ENCODE measurements at regions not wholly inside any gene's neighbourhood (a gene's known extent, or its start where the extent isn't known, plus 50 kb on each side); places are given as distances from the start of the nearest gene placed in this dataset.

GRCh38 chr3:117632191-117632590 is 922.6 kb downstream of the TUSC7 start:
- no peak for DNase-seq

- DNase-seq = no peak
Observed at GRCh38 chr3:117633207-117633606, 923.6 kb downstream of the TUSC7 start.

GRCh38 chr3:117637666-117638065 is 928.1 kb downstream of the TUSC7 start:
- no peak for DNase-seq

GRCh38 chr3:117644203-117644602 is 934.6 kb downstream of the TUSC7 start:
- no peak for DNase-seq

- DNase-seq = no peak
Observed at GRCh38 chr3:117645561-117646242, 936.1 kb downstream of the TUSC7 start.

- no peak for DNase-seq
Observed at GRCh38 chr3:117647435-117647834, 937.9 kb downstream of the TUSC7 start.

- DNase-seq = no peak
Observed at GRCh38 chr3:117651246-117651645, 941.7 kb downstream of the TUSC7 start.

GRCh38 chr3:117656391-117656790 is 946.8 kb downstream of the TUSC7 start:
- no peak for DNase-seq

GRCh38 chr3:117657278-117657677 is 947.7 kb downstream of the TUSC7 start:
- no peak for DNase-seq

- DNase-seq = no peak
Observed at GRCh38 chr3:117660941-117661817, 951.6 kb downstream of the TUSC7 start.

GRCh38 chr3:117661818-117662095 is 952.2 kb downstream of the TUSC7 start:
- DNase-seq = no peak

- no peak for DNase-seq
Observed at GRCh38 chr3:117665296-117665695, 955.7 kb downstream of the TUSC7 start.

- DNase-seq = no peak
Observed at GRCh38 chr3:117666325-117666724, 956.7 kb downstream of the TUSC7 start.

- no peak for DNase-seq
Observed at GRCh38 chr3:117666812-117667211, 957.2 kb downstream of the TUSC7 start.

GRCh38 chr3:117669774-117670173 is 960.2 kb downstream of the TUSC7 start:
- DNase-seq = no peak

- no peak for DNase-seq
Observed at GRCh38 chr3:117671722-117672318, 962.2 kb downstream of the TUSC7 start.

- DNase-seq = no peak
Observed at GRCh38 chr3:117674321-117674720, 964.7 kb downstream of the TUSC7 start.

- no peak for DNase-seq
Observed at GRCh38 chr3:117681619-117682018, 972.0 kb downstream of the TUSC7 start.

- no peak for DNase-seq
Observed at GRCh38 chr3:117687096-117687495, 977.5 kb downstream of the TUSC7 start.

- DNase-seq = no peak
Observed at GRCh38 chr3:117688583-117688982, 979.0 kb downstream of the TUSC7 start.

- no peak for DNase-seq
Observed at GRCh38 chr3:117691526-117691925, 981.9 kb downstream of the TUSC7 start.

GRCh38 chr3:117692416-117692995 is 982.9 kb downstream of the TUSC7 start:
- no peak for DNase-seq

- no peak for DNase-seq
Observed at GRCh38 chr3:117695321-117695720, 985.7 kb downstream of the TUSC7 start.

All from CD4-positive, alpha-beta T cell treated with Interferon gamma for 1 hour (primary cell).